ENCODE measurements at regions not wholly inside any gene's neighbourhood (a gene's known extent, or its start where the extent isn't known, plus 50 kb on each side); places are given as distances from the start of the nearest gene placed in this dataset.

GRCh38 chr15:47136236-47136635, 581.1 kb upstream of the SEMA6D start:
- no peak overlapping the region for H3K4me3 ChIP-seq (ENCODE audit: low read length in 2 of 2)
- H3K9me3 ChIP-seq (ENCODE audit: control insufficient read depth in 2 of 2, low read length in 2 of 2): no peaks in the 10 kb centered on the region
- H3K36me3 ChIP-seq (ENCODE audit: control insufficient read depth in 2 of 2, insufficient read depth in 2 of 2, low read length in 2 of 2): no peaks in the 10 kb centered on the region
- H3K27me3 ChIP-seq (ENCODE audit: control insufficient read depth in 2 of 2, insufficient read depth in 2 of 2, low read length in 2 of 2): no peaks in the 10 kb centered on the region
- no peaks in the 10 kb centered on the region for H3K4me1 ChIP-seq (ENCODE audit: control insufficient read depth in 2 of 2, insufficient read depth in 2 of 2, low read length in 2 of 2)
- no peak overlapping the region for H3K9ac ChIP-seq (ENCODE audit: low read depth in 1 of 2, low read length in 2 of 2)
- no peak overlapping the region for H3K27ac ChIP-seq (ENCODE audit: low read depth in 2 of 2, low read length in 2 of 2)

- Histone ChIP-seq H3K27me3 (ENCODE audit: control insufficient read depth in 2 of 2, insufficient read depth in 2 of 2, low read length in 2 of 2) (no peaks in the 10 kb centered on the region), H3K9me3 (ENCODE audit: control insufficient read depth in 2 of 2, low read length in 2 of 2) (no peaks in the 10 kb centered on the region), H3K4me1 (ENCODE audit: control insufficient read depth in 2 of 2, insufficient read depth in 2 of 2, low read length in 2 of 2) (no peaks in the 10 kb centered on the region), H3K27ac (ENCODE audit: low read depth in 2 of 2, low read length in 2 of 2) (no peak overlapping the region), H3K9ac (ENCODE audit: low read depth in 1 of 2, low read length in 2 of 2) (no peak overlapping the region), H3K36me3 (ENCODE audit: control insufficient read depth in 2 of 2, insufficient read depth in 2 of 2, low read length in 2 of 2) (no peaks in the 10 kb centered on the region), H3K4me3 (ENCODE audit: low read length in 2 of 2) (no peak overlapping the region)
Observed at GRCh38 chr15:47139965-47140364, 577.3 kb upstream of the SEMA6D start.

- Histone ChIP-seq H3K9ac (ENCODE audit: low read depth in 1 of 2, low read length in 2 of 2) (no peak overlapping the region), H3K4me3 (ENCODE audit: low read length in 2 of 2) (no peak overlapping the region), H3K9me3 (ENCODE audit: control insufficient read depth in 2 of 2, low read length in 2 of 2) (no peaks in the 10 kb centered on the region), H3K4me1 (ENCODE audit: control insufficient read depth in 2 of 2, insufficient read depth in 2 of 2, low read length in 2 of 2) (no peaks in the 10 kb centered on the region), H3K36me3 (ENCODE audit: control insufficient read depth in 2 of 2, insufficient read depth in 2 of 2, low read length in 2 of 2) (no peaks in the 10 kb centered on the region), H3K27ac (ENCODE audit: low read depth in 2 of 2, low read length in 2 of 2) (no peak overlapping the region), H3K27me3 (ENCODE audit: control insufficient read depth in 2 of 2, insufficient read depth in 2 of 2, low read length in 2 of 2) (no peaks in the 10 kb centered on the region)
Observed at GRCh38 chr15:47157827-47158226, 559.5 kb upstream of the SEMA6D start.

- Histone ChIP-seq H3K4me3 (ENCODE audit: low read length in 2 of 2) (no peak overlapping the region), H3K4me1 (ENCODE audit: control insufficient read depth in 2 of 2, insufficient read depth in 2 of 2, low read length in 2 of 2) (no peaks in the 10 kb centered on the region), H3K36me3 (ENCODE audit: control insufficient read depth in 2 of 2, insufficient read depth in 2 of 2, low read length in 2 of 2) (no peaks in the 10 kb centered on the region), H3K27ac (ENCODE audit: low read depth in 2 of 2, low read length in 2 of 2) (no peak overlapping the region), H3K27me3 (ENCODE audit: control insufficient read depth in 2 of 2, insufficient read depth in 2 of 2, low read length in 2 of 2) (no peaks in the 10 kb centered on the region), H3K9me3 (ENCODE audit: control insufficient read depth in 2 of 2, low read length in 2 of 2) (no peaks in the 10 kb centered on the region), H3K9ac (ENCODE audit: low read depth in 1 of 2, low read length in 2 of 2) (no peak overlapping the region)
Observed at GRCh38 chr15:47158573-47158972, 558.7 kb upstream of the SEMA6D start.

- H3K9me3 ChIP-seq (ENCODE audit: control insufficient read depth in 2 of 2, low read length in 2 of 2): no peaks in the 10 kb centered on the region
Observed at GRCh38 chr15:47177177-47177576, 540.1 kb upstream of the SEMA6D start.

GRCh38 chr15:47179988-47180387, 537.3 kb upstream of the SEMA6D start:
- H3K4me3 ChIP-seq (ENCODE audit: low read length in 2 of 2): no peak overlapping the region
- no peaks in the 10 kb centered on the region for H3K36me3 ChIP-seq (ENCODE audit: control insufficient read depth in 2 of 2, insufficient read depth in 2 of 2, low read length in 2 of 2)
- H3K4me1 ChIP-seq (ENCODE audit: control insufficient read depth in 2 of 2, insufficient read depth in 2 of 2, low read length in 2 of 2): no peaks in the 10 kb centered on the region
- H3K27me3 ChIP-seq (ENCODE audit: control insufficient read depth in 2 of 2, insufficient read depth in 2 of 2, low read length in 2 of 2): peaks cover under 1 to 21% of the 10 kb centered on the region in 2 donors
- no peaks in the 10 kb centered on the region for H3K9me3 ChIP-seq (ENCODE audit: control insufficient read depth in 2 of 2, low read length in 2 of 2)
- H3K27ac ChIP-seq (ENCODE audit: low read depth in 2 of 2, low read length in 2 of 2): no peak overlapping the region
- no peak overlapping the region for H3K9ac ChIP-seq (ENCODE audit: low read depth in 1 of 2, low read length in 2 of 2)

More at GRCh38 chr15:47177177-47177576, 540.1 kb upstream of the SEMA6D start:
- no peak overlapping the region for H3K4me3 ChIP-seq (ENCODE audit: low read length in 2 of 2)
- H3K27me3 ChIP-seq (ENCODE audit: control insufficient read depth in 2 of 2, insufficient read depth in 2 of 2, low read length in 2 of 2): no peaks in the 10 kb centered on the region
- no peaks in the 10 kb centered on the region for H3K4me1 ChIP-seq (ENCODE audit: control insufficient read depth in 2 of 2, insufficient read depth in 2 of 2, low read length in 2 of 2)
- no peak overlapping the region for H3K9ac ChIP-seq (ENCODE audit: low read depth in 1 of 2, low read length in 2 of 2)
- no peak overlapping the region for H3K27ac ChIP-seq (ENCODE audit: low read depth in 2 of 2, low read length in 2 of 2)
- no peaks in the 10 kb centered on the region for H3K36me3 ChIP-seq (ENCODE audit: control insufficient read depth in 2 of 2, insufficient read depth in 2 of 2, low read length in 2 of 2)

- H3K27me3 ChIP-seq (ENCODE audit: control insufficient read depth in 2 of 2, insufficient read depth in 2 of 2, low read length in 2 of 2): peaks cover 7 to 31% of the 10 kb centered on the region in 2 donors
Observed at GRCh38 chr15:47182818-47183217, 534.5 kb upstream of the SEMA6D start.

GRCh38 chr15:47184003-47184907, 533.0 kb upstream of the SEMA6D start:
- Histone ChIP-seq H3K9ac (ENCODE audit: low read depth in 1 of 2, low read length in 2 of 2) (no peak overlapping the region), H3K27ac (ENCODE audit: low read depth in 2 of 2, low read length in 2 of 2) (no peak overlapping the region), H3K27me3 (ENCODE audit: control insufficient read depth in 2 of 2, insufficient read depth in 2 of 2, low read length in 2 of 2) (peaks cover 7 to 31% of the 10 kb centered on the region in 2 donors), H3K4me1 (ENCODE audit: control insufficient read depth in 2 of 2, insufficient read depth in 2 of 2, low read length in 2 of 2) (no peaks in the 10 kb centered on the region), H3K36me3 (ENCODE audit: control insufficient read depth in 2 of 2, insufficient read depth in 2 of 2, low read length in 2 of 2) (no peaks in the 10 kb centered on the region), H3K9me3 (ENCODE audit: control insufficient read depth in 2 of 2, low read length in 2 of 2) (no peaks in the 10 kb centered on the region), H3K4me3 (ENCODE audit: low read length in 2 of 2) (peak overlapping the region; percentile 24 to 39)

More at GRCh38 chr15:47182818-47183217, 534.5 kb upstream of the SEMA6D start:
- no peaks in the 10 kb centered on the region for H3K36me3 ChIP-seq (ENCODE audit: control insufficient read depth in 2 of 2, insufficient read depth in 2 of 2, low read length in 2 of 2)
- no peaks in the 10 kb centered on the region for H3K4me1 ChIP-seq (ENCODE audit: control insufficient read depth in 2 of 2, insufficient read depth in 2 of 2, low read length in 2 of 2)
- no peak overlapping the region for H3K4me3 ChIP-seq (ENCODE audit: low read length in 2 of 2)
- H3K9me3 ChIP-seq (ENCODE audit: control insufficient read depth in 2 of 2, low read length in 2 of 2): no peaks in the 10 kb centered on the region
- no peak overlapping the region for H3K27ac ChIP-seq (ENCODE audit: low read depth in 2 of 2, low read length in 2 of 2)
- H3K9ac ChIP-seq (ENCODE audit: low read depth in 1 of 2, low read length in 2 of 2): no peak overlapping the region

- Histone ChIP-seq H3K27ac (ENCODE audit: low read depth in 2 of 2, low read length in 2 of 2) (no peak overlapping the region), H3K27me3 (ENCODE audit: control insufficient read depth in 2 of 2, insufficient read depth in 2 of 2, low read length in 2 of 2) (peaks cover 7 to 31% of the 10 kb centered on the region in 2 donors), H3K36me3 (ENCODE audit: control insufficient read depth in 2 of 2, insufficient read depth in 2 of 2, low read length in 2 of 2) (no peaks in the 10 kb centered on the region), H3K4me1 (ENCODE audit: control insufficient read depth in 2 of 2, insufficient read depth in 2 of 2, low read length in 2 of 2) (no peaks in the 10 kb centered on the region), H3K9me3 (ENCODE audit: control insufficient read depth in 2 of 2, low read length in 2 of 2) (no peaks in the 10 kb centered on the region), H3K9ac (ENCODE audit: low read depth in 1 of 2, low read length in 2 of 2) (no peak overlapping the region), H3K4me3 (ENCODE audit: low read length in 2 of 2) (peak overlapping the region; percentile 24 to 39)
Observed at GRCh38 chr15:47184908-47185801, 532.1 kb upstream of the SEMA6D start.

GRCh38 chr15:47186075-47186474, 531.2 kb upstream of the SEMA6D start:
- H3K27me3 ChIP-seq (ENCODE audit: control insufficient read depth in 2 of 2, insufficient read depth in 2 of 2, low read length in 2 of 2): peaks cover 7 to 31% of the 10 kb centered on the region in 2 donors
- H3K4me1 ChIP-seq (ENCODE audit: control insufficient read depth in 2 of 2, insufficient read depth in 2 of 2, low read length in 2 of 2): no peaks in the 10 kb centered on the region
- H3K27ac ChIP-seq (ENCODE audit: low read depth in 2 of 2, low read length in 2 of 2): no peak overlapping the region
- no peak overlapping the region for H3K9ac ChIP-seq (ENCODE audit: low read depth in 1 of 2, low read length in 2 of 2)
- H3K4me3 ChIP-seq (ENCODE audit: low read length in 2 of 2): no peak overlapping the region
- H3K36me3 ChIP-seq (ENCODE audit: control insufficient read depth in 2 of 2, insufficient read depth in 2 of 2, low read length in 2 of 2): no peaks in the 10 kb centered on the region
- H3K9me3 ChIP-seq (ENCODE audit: control insufficient read depth in 2 of 2, low read length in 2 of 2): no peaks in the 10 kb centered on the region
